Motor neuron (in vitro differentiated cells): ENCODE measurements at regions not wholly inside any gene's neighbourhood (a gene's known extent, or its start where the extent isn't known, plus 50 kb on each side); places are given as distances from the start of the nearest gene placed in this dataset.
"Not testable (repeated sequence)": the region's sequence is repeated elsewhere in the genome, so short reads cannot be mapped to it uniquely, and the experiment has no call there.

Experiments used
- ATAC-seq, 8 experiments: fragments of 200-7000 bp; cut with Tn5 transposase; replicated peaks in 6 of 8; 2 replicates each; pipeline ENCODE4 v1.8.0; 2021; ENCODE audit warnings: mild to moderate bottlenecking in 8 of 8, moderate library complexity in 8 of 8
- H3K27ac ChIP-seq, 2 donors: fragments of 250-450 bp; sonication (Bioruptor Pico); 2 replicates each; pipeline ENCODE4 v1.9.0; 2021; ENCODE audit warnings: antibody characterized with exemption in 2 of 2, mild to moderate bottlenecking in 2 of 2, moderate library complexity in 1 of 2
- H3K4me1 ChIP-seq, 2 donors: fragments of 250-450 bp; sonication (Bioruptor Pico); replicated peaks in 1 of 2; 2 replicates each; pipeline ENCODE4 v1.6.1; 2021; ENCODE audit warnings: antibody characterized with exemption in 2 of 2, mild to moderate bottlenecking in 2 of 2, moderate library complexity in 1 of 2
- H3K4me3 ChIP-seq, 5 donors: fragments of 250-450 bp; sonication (Bioruptor Pico); 2 replicates each; pipeline ENCODE4 v1.9.0; 2021; ENCODE audit warnings: antibody characterized with exemption in 5 of 5, mild to moderate bottlenecking in 5 of 5, moderate library complexity in 4 of 5
- WGBS, 10 experiments: fragments of 450-650 bp; shearing (Covaris generic); methylation state at CpG; one replicate each; pipeline ENCODE4 v1.0.0; 2022; 5-methylcytosine and 5-hydroxymethylcytosine counted together
- in situ Hi-C, 9 experiments: fragments of 400-800 bp; cut with MboI; loops; one replicate each; pipeline ENCODE4 v1.15.0; 2021; ENCODE audit warnings: low sequenced_read_pairs in 9 of 9, low pct_unique_long_range_greater_than_20kb in 2 of 9; ENCODE audit not compliant: unreplicated experiment in 9 of 9

DNA sequence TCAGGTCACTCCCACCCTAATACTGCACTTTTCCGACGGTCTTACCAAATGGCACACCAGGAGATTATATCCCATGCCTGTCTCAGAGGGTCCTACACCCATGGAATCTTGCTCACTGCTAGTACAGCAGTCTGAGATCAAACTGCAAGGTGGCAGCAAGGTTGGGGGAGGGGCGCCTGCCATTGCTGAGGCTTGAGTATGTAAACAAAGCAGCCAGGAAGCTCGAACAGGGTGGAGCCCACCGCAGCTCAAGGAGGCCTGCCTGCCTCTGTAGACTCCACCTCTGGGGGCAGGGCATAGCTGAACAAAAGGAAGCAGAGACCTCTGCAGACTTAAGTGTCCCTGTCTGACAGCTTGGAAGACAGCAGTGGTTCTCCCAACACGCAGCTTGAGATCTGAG is 57.5 kb upstream of the DNAJC1 start:
- H3K4me3 ChIP-seq, ATAC-seq, H3K4me1 ChIP-seq, H3K27ac ChIP-seq, in situ Hi-C loops: not testable (repeated sequence)
- 0 to 100% (median 77%) methylated on average over 1 to 4 of the region's 6 CpGs; no CpG with 5 or more reads in 4 of the 10 experiments for WGBS, 10 experiments

DNA sequence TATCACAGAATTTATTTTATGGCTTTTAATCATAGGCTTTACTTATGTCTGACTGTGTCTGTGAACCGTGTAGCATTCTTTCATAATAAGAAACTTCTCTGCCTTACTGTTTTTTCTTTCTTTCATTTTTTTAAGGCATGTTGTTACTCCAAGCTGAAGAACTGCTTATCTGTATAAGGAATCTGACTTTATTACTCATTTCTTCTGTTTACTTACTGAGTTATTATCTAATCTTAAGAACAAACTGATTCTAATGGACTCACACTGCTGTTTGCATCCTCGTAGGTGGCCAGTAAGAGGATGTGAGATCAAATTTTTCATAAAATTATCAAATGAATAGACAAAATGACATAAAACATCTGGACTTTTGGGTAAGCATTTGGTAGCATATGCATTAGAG is 54.7 kb upstream of the DNAJC1 start:
- 3 to 100% (median 66%) methylated on average over 1 to 2 of the region's 2 CpGs; no CpG with 5 or more reads in 1 of the 10 experiments for WGBS, 10 experiments
- H3K4me1 ChIP-seq, result no peaks in the 10 kb centered on the region
- in situ Hi-C loops, result no loop called here
- H3K27ac ChIP-seq, result no peak overlapping the region
- no peak for ATAC-seq
- no peak overlapping the region for H3K4me3 ChIP-seq

DNA sequence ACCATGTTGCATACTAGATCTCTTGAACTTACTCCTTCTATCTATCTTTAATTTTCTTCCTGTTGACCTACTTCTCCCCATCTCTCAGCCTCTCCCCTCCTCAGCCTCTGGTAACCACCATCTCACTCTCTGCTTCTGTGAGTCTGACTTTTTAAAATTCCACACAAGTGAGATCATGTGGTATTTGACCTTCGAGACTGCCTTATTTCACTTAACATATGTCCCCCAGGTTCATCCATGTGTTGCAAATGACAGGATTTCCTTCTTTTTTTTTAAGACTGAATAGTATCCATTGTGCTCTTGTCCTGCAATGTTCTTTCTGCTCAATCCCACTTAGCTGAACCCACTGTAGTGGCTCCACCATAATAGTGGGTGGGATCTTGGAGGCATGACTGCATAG is 51.4 kb upstream of the DNAJC1 start:
- Histone ChIP-seq H3K27ac (no peak overlapping the region), H3K4me1 (no peaks in the 10 kb centered on the region), H3K4me3 (no peak overlapping the region)
- 0 to 100% (median 69%) methylated on average over 1 of the region's 1 CpG; no CpG with 5 or more reads in 2 of the 10 experiments for WGBS, 10 experiments
- ATAC-seq, result no peak
- in situ Hi-C loops, result no loop called here
